Activated naive CD4-positive, alpha-beta T cell treated with anti-CD3 and anti-CD28 coated beads, Interleukin-2, amount 50 U/mL, for 16 hours (primary cell): ENCODE measurements at regions not wholly inside any gene's neighbourhood (a gene's known extent, or its start where the extent isn't known, plus 50 kb on each side); places are given as distances from the start of the nearest gene placed in this dataset.
"Not testable (repeated sequence)": the region's sequence is repeated elsewhere in the genome, so short reads cannot be mapped to it uniquely, and the experiment has no call there.

Source experiments
- DNase-seq: peaks from one replicate; pipeline ENCODE4 v3.0.0-alpha.2; 2020

DNA sequence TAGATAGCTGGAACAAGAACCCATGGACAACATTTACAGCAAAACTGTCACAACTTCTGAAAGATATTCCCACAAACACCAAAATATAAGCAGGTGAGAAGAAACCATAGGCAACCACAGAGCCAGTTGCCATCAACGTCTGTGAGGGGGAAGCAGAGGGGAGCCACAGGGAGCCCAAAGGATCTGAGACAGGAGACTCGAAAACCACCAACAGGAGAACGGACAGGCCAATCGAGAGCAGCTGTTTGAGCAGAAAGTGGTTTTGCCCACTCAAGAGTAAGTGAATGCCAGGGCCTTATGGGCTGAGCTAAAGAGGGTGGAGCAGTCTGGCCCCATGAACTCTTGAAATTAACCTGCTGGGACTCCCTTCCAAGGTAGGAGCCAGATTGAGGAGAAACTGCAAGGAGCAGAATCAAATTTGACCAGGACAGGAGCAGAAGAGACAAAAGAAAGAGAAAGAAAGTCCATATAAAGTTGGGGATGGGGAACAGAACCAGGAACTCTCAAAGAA, 195.4 kb downstream of the ANKRD60 start:
- no peak for DNase-seq

- DNase-seq: no peak
Observed at GRCh38 chr20:58032599-58032998, 195.9 kb downstream of the ANKRD60 start.

DNA sequence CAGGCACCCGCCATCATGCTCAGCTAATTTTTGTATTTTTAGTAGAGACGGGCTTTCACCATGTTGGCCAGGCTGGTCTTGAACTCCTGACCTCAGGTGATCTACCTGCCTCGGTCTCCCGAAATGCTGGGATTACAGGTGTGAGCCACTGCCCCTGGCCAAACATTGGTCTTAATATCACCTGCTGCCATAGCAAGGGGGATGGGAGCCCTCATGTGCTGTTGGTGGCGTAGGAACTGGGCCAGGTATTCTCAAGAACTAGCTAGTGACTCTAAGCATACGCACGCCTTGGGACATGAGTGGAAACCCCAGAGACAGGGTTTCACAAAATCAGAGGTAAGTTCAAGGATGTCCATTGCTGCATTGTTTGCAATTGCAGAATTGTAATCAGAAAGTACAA, 197.1 kb downstream of the ANKRD60 start:
- not testable (repeated sequence) for DNase-seq

DNA sequence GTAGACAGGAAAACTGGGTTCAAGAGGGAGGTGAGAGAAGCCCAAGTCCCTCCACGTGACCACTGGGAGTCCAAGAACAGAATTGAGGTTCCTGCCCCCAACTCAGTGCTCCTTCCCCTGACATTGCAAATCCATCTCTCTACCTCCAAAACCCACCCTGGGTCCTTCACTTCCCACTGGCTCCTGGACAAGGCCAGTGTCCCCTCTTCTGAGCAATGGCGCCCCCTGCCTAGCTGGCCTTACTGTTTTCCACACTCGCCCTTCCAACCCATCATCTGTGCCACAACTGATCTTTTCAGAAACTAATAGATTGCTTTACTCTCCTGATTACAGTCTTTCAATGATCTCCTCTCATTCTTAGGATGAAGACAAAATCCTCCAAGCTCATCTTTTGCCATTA, 200.3 kb downstream of the ANKRD60 start:
- DNase-seq: no peak

DNA sequence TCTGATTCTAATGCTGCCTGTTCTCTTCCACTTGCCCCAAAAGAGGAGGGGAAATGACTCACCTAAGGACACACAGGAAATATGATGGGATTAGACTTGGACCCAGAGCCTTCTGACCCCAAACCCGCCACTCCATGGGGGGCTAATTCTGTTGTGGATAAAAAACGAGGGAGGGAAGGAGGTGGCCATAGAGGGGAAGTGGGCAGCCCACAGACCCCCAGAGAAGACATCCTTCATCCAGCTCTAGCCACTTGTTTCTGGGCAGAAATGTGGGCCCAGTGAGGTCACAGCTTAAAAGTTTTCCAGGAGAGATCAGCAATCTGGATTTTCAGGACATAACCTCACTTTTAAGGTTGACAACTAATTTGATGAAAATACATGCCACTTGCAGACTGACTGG, 202.1 kb downstream of the ANKRD60 start:
- DNase-seq: no peak

GRCh38 chr20:58025233-58025632, 203.2 kb downstream of the ANKRD60 start:
- DNase-seq: no peak

DNA sequence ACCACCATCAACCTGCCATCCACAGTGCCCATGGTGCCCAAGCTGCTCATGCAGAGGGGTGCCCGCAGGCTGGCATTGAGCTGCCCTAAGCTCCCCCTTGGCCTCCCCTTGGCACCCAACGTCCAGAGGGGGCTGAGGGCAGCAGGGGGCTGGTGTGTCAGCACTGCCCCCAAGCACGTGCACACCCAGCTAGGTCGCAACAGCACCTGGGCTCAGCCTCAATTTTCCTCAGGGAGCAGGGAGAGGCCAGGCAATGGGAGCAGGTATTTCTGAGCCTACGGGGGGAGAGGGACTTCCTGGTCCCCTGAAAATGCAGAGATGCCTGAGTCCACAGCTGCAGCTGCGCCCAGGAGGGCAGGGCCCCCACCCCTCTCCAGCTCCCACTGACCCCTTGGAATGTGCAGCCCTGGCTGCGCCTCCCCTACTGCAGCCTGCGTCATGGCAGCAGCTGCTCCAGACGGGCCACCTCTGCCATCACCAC, 204.2 kb downstream of the ANKRD60 start:
- DNase-seq: no peak

DNA sequence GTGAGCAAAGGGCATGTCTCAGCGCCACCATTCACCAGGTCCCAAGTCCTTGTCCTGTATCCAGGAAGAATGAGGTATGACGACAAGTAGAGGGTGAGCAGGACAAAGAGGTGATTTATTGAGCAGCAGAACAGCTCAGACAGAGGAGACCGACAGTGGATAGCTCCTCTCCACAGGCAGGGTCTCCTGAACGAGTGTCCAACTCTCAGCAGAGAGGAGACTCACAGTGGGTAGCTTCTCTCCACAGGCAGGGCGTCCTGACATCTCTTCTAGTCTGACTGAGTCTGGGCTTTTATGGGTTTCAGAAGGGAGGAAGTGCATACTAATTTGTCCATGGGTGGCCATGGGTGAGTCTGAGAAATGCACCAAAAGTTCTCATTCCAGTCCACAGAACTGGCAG, 204.7 kb downstream of the ANKRD60 start:
- no peak for DNase-seq

GRCh38 chr20:58023346-58023745, 205.1 kb downstream of the ANKRD60 start:
- DNase-seq: no peak

GRCh38 chr20:58022711-58023110, 205.7 kb downstream of the ANKRD60 start:
- no peak for DNase-seq

DNA sequence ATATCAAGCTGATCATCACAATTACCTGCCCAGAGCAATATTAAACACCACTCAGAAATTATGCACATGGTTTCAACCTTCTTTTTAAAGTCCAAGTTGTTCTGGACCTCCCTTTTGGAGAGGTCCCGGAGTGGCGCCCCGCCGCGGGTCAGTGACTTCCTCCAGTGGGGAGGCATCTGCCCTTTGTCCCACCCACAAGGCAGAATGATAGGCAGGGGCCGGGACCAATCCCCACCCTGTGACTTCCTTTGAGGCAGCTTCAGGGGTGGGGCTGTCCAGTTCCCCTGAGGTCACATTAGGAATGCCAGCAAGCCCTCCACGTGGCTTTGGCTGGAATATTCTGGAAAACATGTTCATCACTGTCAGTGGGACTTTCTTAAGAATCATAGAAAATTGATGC, 207.0 kb downstream of the ANKRD60 start:
- DNase-seq: no peak

DNA sequence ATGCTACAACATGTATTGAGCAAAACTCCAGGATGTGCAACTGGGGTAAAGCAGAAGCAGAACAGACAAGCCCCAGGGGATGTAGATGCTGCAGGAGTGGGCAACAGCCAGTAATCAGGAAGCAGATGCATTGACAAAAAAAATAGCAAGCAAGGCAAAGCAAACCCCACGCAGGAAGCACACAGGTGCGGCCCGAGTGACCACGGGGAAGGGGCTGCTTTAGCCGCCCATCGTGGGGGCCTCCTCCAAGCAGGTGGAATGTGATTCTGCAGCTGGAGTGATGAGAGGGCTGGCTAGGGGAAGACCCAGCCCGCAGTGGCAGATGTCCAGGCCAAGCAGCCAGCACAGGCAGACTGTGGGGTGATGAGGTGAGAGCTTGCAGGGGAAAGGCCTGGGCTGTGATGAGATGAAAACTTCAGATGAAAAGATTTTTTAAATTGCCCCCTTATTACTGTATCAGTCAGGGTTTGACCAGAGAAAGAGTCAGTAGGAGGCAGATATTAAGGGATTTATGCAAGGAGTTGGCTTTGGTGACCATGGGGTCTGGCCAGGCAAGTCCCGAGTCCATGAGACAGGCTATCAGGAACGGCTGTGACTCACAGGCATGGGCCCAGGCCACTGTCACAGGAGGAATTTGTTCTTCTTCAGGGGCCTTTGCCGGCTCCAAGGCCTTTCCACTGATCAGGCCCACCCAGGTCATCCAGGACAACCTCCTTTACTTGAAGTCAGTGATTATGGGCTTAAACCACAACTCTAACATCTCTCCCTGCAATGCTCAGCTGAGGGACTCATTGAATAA, 207.6 kb downstream of the ANKRD60 start:
- no peak for DNase-seq

GRCh38 chr20:58019850-58020625, 208.4 kb downstream of the ANKRD60 start:
- no peak for DNase-seq

DNA sequence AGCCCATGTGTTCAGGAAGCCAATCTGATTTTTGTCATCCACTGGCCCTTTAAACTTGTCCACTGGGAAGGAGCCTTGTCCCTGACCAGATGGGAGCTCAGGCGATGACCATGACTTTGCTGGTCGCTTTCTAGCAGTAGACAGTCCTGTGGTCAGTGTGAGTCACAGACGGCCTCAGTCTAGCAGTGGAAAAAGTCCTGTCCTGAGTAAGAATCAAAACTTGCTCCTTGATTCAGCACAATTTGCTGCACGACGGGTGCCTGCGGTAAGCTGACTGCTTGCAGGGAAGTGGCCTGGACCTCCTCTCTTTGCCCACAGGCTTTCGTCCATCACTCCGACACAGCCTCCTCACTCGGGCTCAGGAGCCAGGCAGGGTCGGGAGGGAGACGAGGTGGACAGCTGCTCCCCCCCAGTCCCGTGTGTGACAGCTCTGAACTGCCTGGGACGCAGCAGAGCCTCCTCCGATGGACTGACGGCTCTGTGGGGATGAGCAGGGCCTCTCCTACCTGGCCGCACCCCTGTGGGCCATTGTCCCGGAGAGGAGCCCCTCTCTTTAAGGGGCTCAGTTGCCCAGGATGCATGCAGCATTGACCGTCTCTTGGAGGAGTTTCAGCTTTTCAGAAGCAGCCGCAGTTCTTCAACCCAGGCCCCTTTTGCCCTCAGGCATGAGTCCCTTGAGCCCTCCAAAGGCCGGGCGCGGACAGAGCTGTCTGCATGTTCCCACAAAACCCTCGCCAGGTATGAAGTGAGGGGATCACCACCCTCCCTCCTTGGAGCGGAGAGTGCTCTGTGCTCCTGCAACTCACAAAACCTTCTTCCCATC, 209.2 kb downstream of the ANKRD60 start:
- DNase-seq: no peak

DNA sequence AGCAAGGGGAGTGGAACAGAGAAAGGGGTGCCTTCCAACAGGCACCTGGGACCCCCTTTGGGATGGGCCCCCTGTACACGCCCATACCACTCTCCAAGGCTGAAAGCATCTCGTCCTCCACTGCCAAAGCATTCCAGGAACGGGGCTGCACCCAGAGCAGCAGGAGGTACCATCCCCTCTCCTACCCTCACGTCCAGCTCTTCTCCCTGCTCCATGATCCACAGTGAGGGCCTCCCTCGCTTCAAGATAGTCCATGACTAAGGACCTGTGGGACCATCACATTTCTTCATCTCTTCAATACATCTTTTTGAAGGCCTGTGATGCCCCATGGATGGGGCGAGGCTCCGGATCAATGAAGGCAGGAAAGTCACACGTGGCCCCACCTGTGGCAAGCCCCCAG, 209.9 kb downstream of the ANKRD60 start:
- no peak for DNase-seq

DNA sequence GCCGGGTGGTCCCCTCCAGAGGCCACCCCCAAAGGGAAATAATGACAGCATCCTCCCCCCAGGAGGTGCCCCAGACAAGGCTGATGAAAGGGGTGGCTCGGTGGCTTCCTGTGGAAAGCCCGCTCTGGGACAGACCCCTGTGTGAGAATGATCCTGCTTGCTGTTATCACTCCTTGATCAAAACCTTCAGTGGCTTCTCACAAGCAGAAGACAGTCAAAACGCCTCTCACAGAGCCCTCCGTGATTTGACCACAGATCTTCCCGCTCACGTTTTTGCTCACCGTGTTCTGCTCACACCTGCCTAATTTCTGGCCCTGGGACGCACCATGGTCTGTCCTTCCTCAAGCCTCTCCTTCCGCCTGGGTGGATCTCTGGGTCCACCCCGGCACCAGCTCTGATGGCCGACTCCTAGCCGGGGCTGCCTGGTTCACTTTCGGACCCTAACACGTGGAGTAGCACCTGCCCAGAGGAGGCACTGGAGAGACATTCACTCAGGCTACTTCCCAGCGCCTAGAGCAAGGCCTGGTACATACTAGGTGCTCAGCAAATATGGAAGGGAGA, 210.4 kb downstream of the ANKRD60 start:
- DNase-seq: no peak

DNA sequence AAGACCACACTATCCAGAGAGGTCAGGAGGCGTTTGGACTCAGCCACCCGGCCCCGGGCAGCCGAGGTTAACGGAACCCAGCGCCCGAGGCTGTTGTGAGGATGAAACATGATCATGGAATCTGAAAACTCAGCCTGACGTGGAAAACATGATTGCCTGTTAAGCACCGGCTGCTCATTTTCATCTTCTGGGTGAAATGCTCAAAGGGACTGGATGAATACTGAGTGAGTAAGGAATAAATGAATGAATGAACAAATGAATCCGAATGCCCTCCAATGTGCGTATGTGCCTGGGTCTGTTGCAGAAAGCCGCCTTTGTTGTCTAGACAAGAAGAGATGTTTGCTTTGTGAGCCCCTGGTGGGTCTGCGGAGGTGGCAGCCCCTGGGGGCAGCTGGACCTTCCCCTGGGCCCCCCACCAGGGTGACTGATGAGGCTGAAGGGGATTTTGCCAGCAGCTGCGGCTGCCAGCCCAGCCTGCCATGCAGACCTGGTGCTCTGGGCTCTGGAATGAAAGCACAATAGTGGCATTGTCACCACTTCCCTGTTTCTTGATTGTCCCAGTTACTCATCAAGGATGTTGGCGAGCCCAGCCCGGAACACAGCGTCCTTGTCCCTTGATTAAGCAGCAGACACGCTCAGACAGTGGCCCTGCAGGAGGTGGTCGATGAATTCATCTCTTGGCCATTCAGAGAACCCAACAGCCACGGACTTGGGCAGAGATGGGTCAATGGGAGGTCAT, 211.1 kb downstream of the ANKRD60 start:
- no peak for DNase-seq

GRCh38 chr20:58016779-58017178, 211.7 kb downstream of the ANKRD60 start:
- no peak for DNase-seq

GRCh38 chr20:58014628-58015315, 213.7 kb downstream of the ANKRD60 start:
- DNase-seq: no peak

- no peak for DNase-seq
Observed at GRCh38 chr20:58012731-58013510, 215.5 kb downstream of the ANKRD60 start.
